Central memory CD4-positive, alpha-beta T cell (primary cell): ENCODE measurements at regions not wholly inside any gene's neighbourhood (a gene's known extent, or its start where the extent isn't known, plus 50 kb on each side); places are given as distances from the start of the nearest gene placed in this dataset.
"Not testable (repeated sequence)": the region's sequence is repeated elsewhere in the genome, so short reads cannot be mapped to it uniquely, and the experiment has no call there.

ENCODE experiments used
- DNase-seq: peaks from one replicate; pipeline ENCODE4 v3.0.0; 2022

- DNase-seq = not testable (repeated sequence)
These were observed 110.6 kb downstream of the RPIA start for GRCh38 chr2:88802026-88802425.

- no peak for DNase-seq
These were observed 115.9 kb downstream of the RPIA start for GRCh38 chr2:88807237-88807962.

- DNase-seq = no peak
These were observed 116.6 kb downstream of the RPIA start for GRCh38 chr2:88808083-88808482.

- no peak for DNase-seq
These were observed 117.2 kb downstream of the RPIA start for GRCh38 chr2:88808652-88809051.

- no peak for DNase-seq
These were observed 117.7 kb downstream of the RPIA start for GRCh38 chr2:88809216-88809615.

GRCh38 chr2:88810017-88810416 lies 118.5 kb downstream of the RPIA start:
- no peak for DNase-seq

- no peak for DNase-seq
These were observed 119.0 kb downstream of the RPIA start for GRCh38 chr2:88810488-88810887.

DNA sequence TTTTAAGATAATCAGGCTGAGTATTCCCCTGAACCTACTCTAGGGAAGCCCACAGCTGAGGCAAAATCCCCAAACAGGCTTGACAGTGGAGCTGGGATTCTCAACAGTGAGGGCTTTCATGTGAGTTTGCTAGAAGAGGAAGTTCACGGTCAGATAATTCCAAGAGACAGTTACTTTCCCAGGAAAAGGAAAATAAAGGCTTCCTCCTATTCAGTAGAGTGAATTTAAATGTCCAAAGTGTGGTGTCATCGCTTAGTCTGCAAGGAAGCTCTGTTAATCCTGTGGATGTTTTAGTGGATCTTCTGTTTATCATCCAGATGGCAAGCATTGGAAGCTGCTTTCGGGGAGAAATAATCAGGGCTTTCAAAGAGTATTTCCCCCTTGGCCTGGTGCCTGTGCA lies 119.8 kb downstream of the RPIA start:
- no peak for DNase-seq

DNA sequence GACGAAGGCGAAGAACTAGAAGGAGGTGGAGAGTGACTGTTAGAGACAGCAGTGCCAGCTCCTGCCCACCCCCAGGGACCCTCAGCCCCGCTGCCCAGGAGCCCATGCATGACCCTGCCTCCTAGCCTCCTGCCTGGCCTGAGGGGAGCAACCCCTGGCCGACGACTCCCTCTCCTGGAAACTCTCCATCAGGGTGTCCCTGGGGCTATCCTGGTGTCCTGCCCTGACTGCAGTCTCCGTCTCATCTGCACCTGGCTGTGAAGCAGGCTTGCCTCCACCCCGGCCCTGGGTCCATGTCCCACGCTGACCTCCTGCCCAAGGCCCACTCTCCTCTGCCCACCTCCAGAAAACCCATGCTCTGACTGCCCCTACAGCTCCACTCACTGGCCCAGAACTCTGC lies 120.2 kb downstream of the RPIA start:
- DNase-seq = no peak

DNA sequence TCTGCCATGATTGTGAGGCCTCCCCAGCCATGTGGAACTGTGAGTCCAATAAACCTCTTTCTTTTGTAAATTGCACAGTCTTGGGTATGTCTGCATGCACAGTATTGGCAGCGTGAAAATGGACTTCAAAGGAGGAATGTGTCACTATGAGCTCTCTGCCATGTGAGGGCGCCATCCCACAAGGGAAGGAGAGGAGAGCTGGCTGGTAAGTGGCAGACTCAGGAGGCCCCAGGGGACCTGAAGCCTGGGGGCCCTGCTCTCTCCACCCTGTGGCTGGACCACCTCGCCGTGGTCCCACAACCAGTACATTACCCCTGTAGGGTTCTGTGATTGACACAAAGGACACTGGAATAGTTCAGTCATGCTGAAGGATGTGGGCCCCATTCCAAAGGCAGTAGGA lies 122.1 kb downstream of the RPIA start:
- no peak for DNase-seq

DNA sequence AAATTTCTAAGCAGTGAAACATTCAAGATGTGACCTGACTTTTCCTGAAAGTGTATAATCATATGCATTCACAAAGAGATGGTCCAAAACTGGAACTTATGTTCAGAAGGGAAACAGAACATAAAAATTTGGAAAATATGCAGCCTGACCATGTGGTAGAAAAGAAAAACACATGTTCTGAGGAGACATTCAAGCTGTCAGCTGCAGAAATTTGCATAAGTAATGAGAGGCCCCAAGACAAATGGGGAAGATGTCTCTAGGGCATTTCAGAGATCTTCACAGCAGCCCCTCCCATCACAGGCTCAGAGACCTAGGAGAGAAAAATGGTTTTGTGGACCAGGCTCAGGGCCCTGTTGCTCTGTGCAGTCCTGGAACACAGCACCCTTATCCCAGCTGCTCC lies 123.8 kb downstream of the RPIA start:
- DNase-seq = no peak

DNA sequence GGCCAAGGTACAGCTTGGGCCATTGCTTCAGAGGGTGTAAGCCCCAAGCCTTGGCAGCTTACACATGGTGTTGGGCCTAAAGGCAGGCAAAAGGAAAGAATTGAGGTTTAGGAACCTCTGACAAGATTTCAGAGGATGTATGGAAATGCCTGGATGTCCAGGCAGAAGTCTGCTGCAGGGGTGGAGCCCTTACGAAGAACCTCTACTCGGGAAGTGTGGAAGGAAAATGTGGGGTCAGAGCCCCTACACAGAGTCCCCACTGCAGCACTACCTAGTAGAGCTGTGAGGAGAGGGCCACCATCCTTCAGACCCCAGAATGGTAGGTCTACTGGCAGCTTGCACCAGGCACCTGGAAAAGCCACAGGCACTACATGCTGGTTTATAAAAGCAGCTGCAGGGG lies 124.2 kb downstream of the RPIA start:
- DNase-seq = no peak

- DNase-seq = no peak
These were observed 126.9 kb downstream of the RPIA start for GRCh38 chr2:88818381-88818780.

- no peak for DNase-seq
These were observed 133.5 kb downstream of the RPIA start for GRCh38 chr2:88824951-88825350.

GRCh38 chr2:88826399-88826798 lies 134.9 kb downstream of the RPIA start:
- no peak for DNase-seq

- no peak for DNase-seq
These were observed 136.3 kb downstream of the RPIA start for GRCh38 chr2:88827821-88828220.

GRCh38 chr2:88828397-88829137 lies 137.1 kb downstream of the RPIA start:
- no peak for DNase-seq

DNA sequence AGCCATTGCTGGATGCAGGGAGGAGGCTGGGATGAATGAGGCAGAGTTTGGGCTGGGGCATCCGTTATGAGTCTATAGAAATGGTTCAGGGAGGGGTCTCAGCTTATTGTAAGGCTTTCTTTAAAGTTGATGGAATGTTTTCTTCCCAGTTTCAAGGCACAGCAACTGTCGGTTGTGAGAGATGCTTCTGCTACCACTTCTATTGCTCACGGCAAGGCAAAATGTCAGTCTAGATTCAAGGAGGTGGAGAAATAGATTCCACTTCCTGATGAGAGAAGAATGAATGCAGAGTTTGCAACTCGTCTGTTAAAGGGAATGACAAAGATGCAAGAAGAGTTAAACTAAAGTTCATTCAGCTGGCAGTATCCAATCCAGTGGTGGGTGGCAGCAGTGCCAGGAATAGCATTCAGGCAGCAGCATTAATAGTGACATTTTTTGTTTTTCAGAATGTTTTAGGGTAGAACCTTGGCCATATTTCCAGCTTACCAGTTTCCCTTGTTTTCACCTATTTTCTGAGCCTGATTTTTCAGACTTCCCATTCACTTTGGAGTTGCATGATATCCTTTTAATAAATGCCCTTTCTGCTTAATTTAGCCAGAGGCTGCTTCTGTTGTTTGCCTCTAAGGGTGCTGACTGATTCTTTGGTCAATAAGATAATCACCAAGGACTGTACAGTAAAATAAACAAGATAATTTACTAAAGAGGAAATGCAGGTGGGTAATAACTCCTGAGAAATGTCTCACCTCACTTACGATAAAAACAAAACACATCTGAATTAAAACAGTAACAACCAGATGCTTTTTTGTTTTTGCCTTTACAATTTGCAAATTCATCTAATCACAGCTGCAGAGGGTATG lies 138.4 kb downstream of the RPIA start:
- no peak for DNase-seq

- no peak for DNase-seq
These were observed 139.8 kb downstream of the RPIA start for GRCh38 chr2:88831071-88831791.

DNA sequence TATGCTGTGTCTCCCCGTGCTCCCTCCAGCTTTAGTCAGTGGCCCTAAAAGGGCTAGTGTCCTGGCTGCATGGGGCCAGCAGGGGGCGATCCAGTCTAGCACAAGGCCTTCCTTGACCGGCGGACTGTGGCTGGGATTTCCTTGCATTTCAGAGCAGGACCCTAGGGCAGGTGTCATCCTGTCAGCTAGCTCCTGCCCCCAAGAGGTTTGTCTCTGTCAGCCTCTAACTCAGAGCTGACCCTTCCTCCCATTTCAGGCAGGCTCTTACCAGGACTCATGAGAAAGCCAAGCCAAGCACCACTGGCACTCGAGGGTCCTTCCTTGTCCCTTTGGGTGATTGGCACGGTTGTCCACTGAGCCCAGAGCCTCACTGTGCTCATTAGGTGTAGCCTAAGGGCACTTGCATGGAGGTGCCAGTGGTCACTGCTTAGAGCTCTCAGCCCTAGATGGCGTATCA lies 140.3 kb downstream of the RPIA start:
- no peak for DNase-seq

GRCh38 chr2:88832311-88832991 lies 141.0 kb downstream of the RPIA start:
- no peak for DNase-seq

- no peak for DNase-seq
These were observed 141.5 kb downstream of the RPIA start for GRCh38 chr2:88832992-88833389.
